Activated CD4-positive, CD25-positive, alpha-beta regulatory T cell treated with anti-CD3 and anti-CD28 coated beads, Interleukin-2, amount 50 U/mL, for 16 hours (primary cell): ENCODE measurements at regions not wholly inside any gene's neighbourhood (a gene's known extent, or its start where the extent isn't known, plus 50 kb on each side); places are given as distances from the start of the nearest gene placed in this dataset.
"Not testable (repeated sequence)": the region's sequence is repeated elsewhere in the genome, so short reads cannot be mapped to it uniquely, and the experiment has no call there.

Experiments
- DNase-seq: peaks from one replicate; pipeline ENCODE4 v3.0.0-alpha.2; 2020; ENCODE audit warnings: low read depth, low spot score

GRCh38 chr9:78963911-78964310 lies 607.9 kb upstream of the TLE4 start:
- DNase-seq: no peak

- no peak for DNase-seq
These were observed 604.1 kb upstream of the TLE4 start for GRCh38 chr9:78967596-78968217.

- no peak for DNase-seq
These were observed 601.4 kb upstream of the TLE4 start for GRCh38 chr9:78970375-78970774.

- no peak for DNase-seq
These were observed 600.2 kb upstream of the TLE4 start for GRCh38 chr9:78971540-78971939.

- no peak for DNase-seq
These were observed 599.3 kb upstream of the TLE4 start for GRCh38 chr9:78972303-78972999.

- DNase-seq: no peak
These were observed 597.9 kb upstream of the TLE4 start for GRCh38 chr9:78973907-78974306.

- DNase-seq: no peak
These were observed 588.9 kb upstream of the TLE4 start for GRCh38 chr9:78982849-78983248.

GRCh38 chr9:78985084-78985738 lies 586.6 kb upstream of the TLE4 start:
- no peak for DNase-seq

- DNase-seq: no peak
These were observed 585.3 kb upstream of the TLE4 start for GRCh38 chr9:78986446-78986845.

GRCh38 chr9:78989031-78989658 lies 582.6 kb upstream of the TLE4 start:
- DNase-seq: no peak

- no peak for DNase-seq
These were observed 577.3 kb upstream of the TLE4 start for GRCh38 chr9:78994471-78994870.

GRCh38 chr9:78994974-78995373 lies 576.8 kb upstream of the TLE4 start:
- DNase-seq: not testable (repeated sequence)

- no peak for DNase-seq
These were observed 574.5 kb upstream of the TLE4 start for GRCh38 chr9:78997296-78997695.

GRCh38 chr9:79000230-79001002 lies 571.3 kb upstream of the TLE4 start:
- no peak for DNase-seq

GRCh38 chr9:79001012-79001411 lies 570.8 kb upstream of the TLE4 start:
- no peak for DNase-seq

GRCh38 chr9:79003514-79003913 lies 568.3 kb upstream of the TLE4 start:
- DNase-seq: no peak

GRCh38 chr9:79004032-79004431 lies 567.7 kb upstream of the TLE4 start:
- DNase-seq: no peak

- DNase-seq: no peak
These were observed 565.2 kb upstream of the TLE4 start for GRCh38 chr9:79006546-79006945.

GRCh38 chr9:79007701-79008483 lies 563.9 kb upstream of the TLE4 start:
- DNase-seq: no peak

- no peak for DNase-seq
These were observed 562.8 kb upstream of the TLE4 start for GRCh38 chr9:79008916-79009315.

- DNase-seq: no peak
These were observed 560.3 kb upstream of the TLE4 start for GRCh38 chr9:79011461-79011860.
